ENCODE measurements at regions not wholly inside any gene's neighbourhood (a gene's known extent, or its start where the extent isn't known, plus 50 kb on each side); places are given as distances from the start of the nearest gene placed in this dataset.
"Not testable (repeated sequence)": the region's sequence is repeated elsewhere in the genome, so short reads cannot be mapped to it uniquely, and the experiment has no call there.

DNA sequence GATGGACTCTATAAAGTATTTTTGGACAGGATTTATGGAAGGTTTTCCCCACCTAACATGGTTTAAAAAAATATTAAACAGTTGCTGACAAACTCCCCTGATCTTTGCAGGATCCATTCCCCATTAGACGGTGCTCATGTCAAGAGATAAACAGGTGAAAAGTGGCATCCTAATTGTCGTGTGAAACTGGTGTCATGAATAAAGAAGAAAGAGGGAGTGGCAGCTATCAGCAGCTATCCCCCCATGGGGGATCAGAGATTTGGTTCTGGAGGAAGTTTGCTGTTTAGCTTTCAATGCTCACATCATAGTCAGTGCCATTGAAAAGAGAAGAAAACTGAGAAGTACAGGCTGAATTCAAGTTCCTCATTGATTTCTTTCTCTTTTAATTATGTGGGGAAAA, 329.3 kb upstream of the BRINP1 start:
- no peak for DNase-seq (ENCODE audit: extremely low read depth, low read depth)
- TF ChIP-seq, protein P1, sequence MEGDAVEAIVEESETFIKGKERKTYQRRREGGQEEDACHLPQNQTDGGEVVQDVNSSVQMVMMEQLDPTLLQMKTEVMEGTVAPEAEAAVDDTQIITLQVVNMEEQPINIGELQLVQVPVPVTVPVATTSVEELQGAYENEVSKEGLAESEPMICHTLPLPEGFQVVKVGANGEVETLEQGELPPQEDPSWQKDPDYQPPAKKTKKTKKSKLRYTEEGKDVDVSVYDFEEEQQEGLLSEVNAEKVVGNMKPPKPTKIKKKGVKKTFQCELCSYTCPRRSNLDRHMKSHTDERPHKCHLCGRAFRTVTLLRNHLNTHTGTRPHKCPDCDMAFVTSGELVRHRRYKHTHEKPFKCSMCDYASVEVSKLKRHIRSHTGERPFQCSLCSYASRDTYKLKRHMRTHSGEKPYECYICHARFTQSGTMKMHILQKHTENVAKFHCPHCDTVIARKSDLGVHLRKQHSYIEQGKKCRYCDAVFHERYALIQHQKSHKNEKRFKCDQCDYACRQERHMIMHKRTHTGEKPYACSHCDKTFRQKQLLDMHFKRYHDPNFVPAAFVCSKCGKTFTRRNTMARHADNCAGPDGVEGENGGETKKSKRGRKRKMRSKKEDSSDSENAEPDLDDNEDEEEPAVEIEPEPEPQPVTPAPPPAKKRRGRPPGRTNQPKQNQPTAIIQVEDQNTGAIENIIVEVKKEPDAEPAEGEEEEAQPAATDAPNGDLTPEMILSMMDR (IDR thresholded peaks at IDR 0.05; ENCODE audit: low read depth, low read length), result no peak

DNA sequence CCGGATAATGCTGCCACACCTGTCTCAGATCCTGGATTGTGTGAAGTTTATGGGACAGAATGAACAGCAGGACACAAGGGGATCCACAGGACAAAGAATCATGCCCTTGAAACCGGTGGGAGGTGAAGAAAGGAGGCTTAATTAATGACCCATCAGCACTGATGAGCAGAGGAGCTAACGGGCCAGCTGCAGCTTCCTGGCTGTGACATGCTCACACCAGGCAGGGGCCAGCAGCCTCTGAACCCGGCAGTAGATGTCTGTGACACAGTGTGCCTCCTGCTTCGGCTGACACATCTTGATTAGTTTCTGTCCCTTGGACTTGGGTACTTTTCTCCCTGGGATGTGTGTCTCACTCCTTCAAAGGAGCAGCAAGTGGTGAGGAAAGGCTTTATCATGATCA, 328.8 kb upstream of the BRINP1 start:
- TF ChIP-seq, protein P1 (IDR thresholded peaks at IDR 0.05; ENCODE audit: low read depth, low read length), result no peak
- no peak for DNase-seq (ENCODE audit: extremely low read depth, low read depth)

DNA sequence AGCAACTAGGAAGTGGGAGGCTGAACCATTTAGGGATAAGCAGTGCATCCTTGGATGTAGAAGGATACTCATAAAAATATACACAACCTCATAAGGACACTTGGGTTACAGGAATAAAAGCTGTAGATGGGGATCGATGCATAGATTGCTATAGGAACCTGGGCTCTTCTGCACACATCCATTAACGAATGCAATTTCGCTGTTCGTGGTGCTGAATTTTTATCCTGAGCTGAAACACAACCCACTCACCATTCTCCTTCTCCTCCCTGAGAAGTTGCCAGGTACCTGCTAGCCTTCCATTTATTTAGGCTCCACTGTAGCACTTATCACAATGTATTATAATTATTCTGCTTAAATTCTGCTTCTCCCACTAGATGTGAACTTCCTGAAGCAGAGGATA, 320.6 kb upstream of the BRINP1 start:
- TF ChIP-seq, protein P1 (IDR thresholded peaks at IDR 0.05; ENCODE audit: low read depth, low read length), result no peak
- DNase-seq (ENCODE audit: extremely low read depth, low read depth), result no peak

DNA sequence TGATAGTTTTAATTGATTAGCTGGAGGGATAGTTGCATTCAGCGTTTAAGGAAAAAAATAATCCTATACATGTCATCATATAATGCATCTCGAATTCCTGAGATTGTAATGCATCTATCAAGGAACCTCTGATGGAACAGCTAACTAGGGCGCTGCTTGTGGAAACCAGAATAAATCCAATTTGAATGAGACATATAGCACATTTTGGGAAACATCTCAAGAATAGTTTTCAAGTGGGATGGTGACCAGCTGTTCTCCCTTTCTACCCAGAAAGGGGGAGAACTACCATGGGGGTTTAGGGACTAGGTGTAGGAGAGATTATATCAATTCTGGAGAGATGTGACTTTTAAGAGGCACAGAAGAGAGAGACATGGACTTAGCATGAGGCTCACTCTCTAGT, 319.3 kb upstream of the BRINP1 start:
- TF ChIP-seq, protein P1 (IDR thresholded peaks at IDR 0.05; ENCODE audit: low read depth, low read length), result no peak
- DNase-seq (ENCODE audit: extremely low read depth, low read depth), result no peak

DNA sequence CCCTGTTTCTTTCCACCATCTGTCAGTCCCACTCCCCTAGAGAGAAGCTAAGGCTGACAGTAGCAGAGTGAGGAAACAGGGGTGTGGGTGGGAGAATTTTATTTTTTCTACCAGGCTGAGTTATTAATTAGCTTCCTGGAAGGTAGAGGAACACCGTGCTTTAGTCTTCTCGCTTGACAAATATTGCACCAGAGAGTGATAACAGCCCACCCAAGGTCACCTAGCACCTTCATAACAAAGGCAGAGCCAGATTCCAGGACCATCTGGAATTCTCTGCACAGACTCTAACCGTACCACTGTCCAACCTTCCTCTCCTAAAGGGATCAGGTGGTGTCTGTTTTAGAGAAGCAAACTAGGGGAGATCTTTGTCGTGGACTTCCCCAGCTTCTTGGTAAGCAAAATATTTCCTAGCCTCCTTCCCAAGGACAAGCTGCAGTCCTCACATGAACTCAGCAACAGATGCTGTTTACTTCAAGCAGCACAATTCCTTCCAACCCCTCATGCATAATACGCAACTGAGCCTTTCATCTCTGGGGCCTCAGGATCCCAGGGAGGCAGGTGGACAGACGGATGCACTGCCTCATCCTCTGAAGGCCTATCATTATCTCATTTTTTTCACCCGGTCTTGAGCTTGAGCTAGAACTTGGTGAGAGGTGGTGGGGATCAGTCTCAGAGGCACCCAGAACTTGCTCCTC, 308.7 kb upstream of the BRINP1 start:
- no peak for DNase-seq (ENCODE audit: extremely low read depth, low read depth)
- TF ChIP-seq, protein P1 (IDR thresholded peaks at IDR 0.05; ENCODE audit: low read depth, low read length), result no peak

DNA sequence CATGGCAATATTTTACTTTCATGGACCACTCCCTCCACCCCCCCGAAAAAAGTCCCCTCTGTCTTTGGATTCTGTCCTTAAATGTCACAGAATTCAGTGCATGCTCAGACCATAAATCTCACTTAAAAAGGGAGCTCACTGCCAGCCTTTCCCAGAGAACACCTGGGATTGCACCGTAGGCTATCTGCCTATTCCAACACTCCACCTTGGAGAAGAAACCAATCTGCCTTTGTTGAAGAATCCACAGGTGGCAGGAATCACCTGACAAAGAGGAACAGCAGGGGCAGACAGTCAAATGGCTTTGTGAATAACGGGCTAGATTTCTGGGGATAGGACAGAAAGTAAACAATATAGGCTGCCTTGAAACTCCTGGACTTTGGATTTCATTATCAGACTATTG, 306.7 kb upstream of the BRINP1 start:
- no peak for DNase-seq (ENCODE audit: extremely low read depth, low read depth)
- TF ChIP-seq, protein P1 (IDR thresholded peaks at IDR 0.05; ENCODE audit: low read depth, low read length), result no peak

DNA sequence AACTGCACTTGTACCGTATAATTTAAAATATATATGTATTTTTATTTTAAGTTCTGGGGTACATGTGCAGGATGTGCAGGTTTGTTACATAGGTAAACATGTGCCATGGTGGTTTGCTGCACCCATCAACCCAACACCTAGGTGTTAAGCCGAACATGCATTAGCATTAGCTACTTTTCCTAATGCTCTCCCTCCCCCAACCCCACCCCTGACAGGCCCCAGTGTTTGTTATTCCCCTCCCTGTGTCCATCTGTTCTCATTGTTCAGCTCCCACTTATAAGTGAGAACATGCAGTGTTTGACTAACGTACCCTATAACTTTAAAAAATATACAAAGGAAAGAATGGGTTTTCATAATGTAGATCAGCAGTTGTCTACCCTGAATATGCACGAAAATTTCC, 303.5 kb upstream of the BRINP1 start:
- not testable (repeated sequence) for DNase-seq (ENCODE audit: extremely low read depth, low read depth)

DNA sequence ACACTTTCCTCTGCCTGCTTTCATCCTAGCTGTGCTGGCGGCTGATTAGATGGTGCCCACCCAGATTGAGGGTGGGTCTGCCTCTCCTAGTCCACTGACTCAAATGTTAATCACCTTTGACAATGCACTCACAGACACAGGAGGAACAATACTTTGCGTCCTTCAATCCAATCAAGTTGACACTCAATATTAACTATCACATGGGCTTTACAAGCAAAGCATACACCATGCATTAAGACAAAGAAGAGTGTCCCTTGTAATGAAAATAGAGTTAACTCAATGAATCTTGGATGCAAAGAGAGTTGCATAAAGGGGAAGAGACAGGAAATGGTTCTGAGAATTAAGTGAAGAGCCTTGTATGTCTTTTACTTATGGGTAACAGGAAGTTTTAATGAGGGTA, 298.7 kb upstream of the BRINP1 start:
- TF ChIP-seq, protein P1 (IDR thresholded peaks at IDR 0.05; ENCODE audit: low read depth, low read length), result no peak
- no peak for DNase-seq (ENCODE audit: extremely low read depth, low read depth)
